A673 (cell line): ENCODE measurements at regions not wholly inside any gene's neighbourhood (a gene's known extent, or its start where the extent isn't known, plus 50 kb on each side); places are given as distances from the start of the nearest gene placed in this dataset.

Experiments
- CTCF ChIP-seq: fragments of 300-800, 200-600 bp; sonication (generic); conservative IDR thresholded peaks from 2 replicates; pipeline ENCODE4 v1.5.1; 2017; ENCODE audit warnings: low read depth, mild to moderate bottlenecking, antibody characterized with exemption, low read length, moderate library complexity, mixed read lengths
- EZH2 ChIP-seq: fragments of 200-600 bp; sonication (generic); IDR thresholded peaks from 2 replicates; pipeline ENCODE4 v1.6.1; 2017; ENCODE audit warnings: borderline replicate concordance, low read depth, mild to moderate bottlenecking, mixed read lengths, antibody characterized with exemption, low read length; ENCODE audit not compliant: poor library complexity, severe bottlenecking

- TF ChIP-seq CTCF, result no peak
- no peak for TF ChIP-seq EZH2
Measured at GRCh38 chr2:62300925-62301324, 105.0 kb downstream of the B3GNT2 start.
